GM11168 (cell line): ENCODE measurements at regions not wholly inside any gene's neighbourhood (a gene's known extent, or its start where the extent isn't known, plus 50 kb on each side); places are given as distances from the start of the nearest gene placed in this dataset.

Experiments
- in situ Hi-C: fragments of 300-500 bp; cut with MboI; formaldehyde crosslinking; loops from one replicate; pipeline ENCODE4 v1.12.0; 2022; ENCODE audit warnings: low sequenced_read_pairs; ENCODE audit not compliant: unreplicated experiment

- in situ Hi-C loops, result no loop called here
Measured at GRCh38 chr6:19013026-19013705, 626.0 kb downstream of the RNF144B start.

GRCh38 chr6:19024737-19025136, 637.6 kb downstream of the RNF144B start:
- in situ Hi-C loops, result no loop called here

GRCh38 chr6:19028201-19028600, 641.1 kb downstream of the RNF144B start:
- in situ Hi-C loops, result no loop called here

- in situ Hi-C loops, result no loop called here
Measured at GRCh38 chr6:19032591-19033295, 645.6 kb downstream of the RNF144B start.

GRCh38 chr6:19033683-19034082, 646.5 kb downstream of the RNF144B start:
- in situ Hi-C loops, result no loop called here

GRCh38 chr6:19034986-19035385, 647.8 kb downstream of the RNF144B start:
- in situ Hi-C loops, result no loop called here

GRCh38 chr6:19035461-19036195, 648.5 kb downstream of the RNF144B start:
- in situ Hi-C loops, result no loop called here

- in situ Hi-C loops, result no loop called here
Measured at GRCh38 chr6:19036196-19036555, 649.0 kb downstream of the RNF144B start.

GRCh38 chr6:19037607-19038006, 650.5 kb downstream of the RNF144B start:
- in situ Hi-C loops, result no loop called here

GRCh38 chr6:19039287-19039686, 652.1 kb downstream of the RNF144B start:
- in situ Hi-C loops, result no loop called here

GRCh38 chr6:19041906-19042305, 654.8 kb downstream of the RNF144B start:
- in situ Hi-C loops, result no loop called here

GRCh38 chr6:19042420-19042819, 655.3 kb downstream of the RNF144B start:
- in situ Hi-C loops, result no loop called here

- in situ Hi-C loops, result no loop called here
Measured at GRCh38 chr6:19050765-19051164, 663.6 kb downstream of the RNF144B start.

- in situ Hi-C loops, result no loop called here
Measured at GRCh38 chr6:19052219-19052618, 665.1 kb downstream of the RNF144B start.

GRCh38 chr6:19059102-19059501, 672.0 kb downstream of the RNF144B start:
- in situ Hi-C loops, result no loop called here

GRCh38 chr6:19067165-19067564, 680.0 kb downstream of the RNF144B start:
- in situ Hi-C loops, result no loop called here

GRCh38 chr6:19070520-19070919, 683.4 kb downstream of the RNF144B start:
- in situ Hi-C loops, result no loop called here

- in situ Hi-C loops, result no loop called here
Measured at GRCh38 chr6:19083801-19084200, 696.7 kb downstream of the RNF144B start.

GRCh38 chr6:19086480-19086879, 699.3 kb downstream of the RNF144B start:
- in situ Hi-C loops, result no loop called here

- in situ Hi-C loops, result no loop called here
Measured at GRCh38 chr6:19087296-19087695, 700.1 kb downstream of the RNF144B start.

GRCh38 chr6:19087897-19088296, 700.7 kb downstream of the RNF144B start:
- in situ Hi-C loops, result no loop called here
